Body of pancreas (tissue), 4 donors: ENCODE measurements at regions not wholly inside any gene's neighbourhood (a gene's known extent, or its start where the extent isn't known, plus 50 kb on each side); places are given as distances from the start of the nearest gene placed in this dataset.

Experiments
- ATAC-seq: fragments of 150-250 bp; one replicate; pipeline ENCODE4 v1.9.1; 2016
- DNase-seq, 4 donors: peaks; one replicate each; pipeline ENCODE4 v3.0.0-alpha.2; 2019
- H3K27ac ChIP-seq, 4 donors: fragments of 200-600 bp; sonication (generic); 1 replicate in 3 of 4; 2 replicates in 1 of 4; pipeline versions ENCODE4 v1.5.1 to v1.6.1; 2016 to 2019; ENCODE audit warnings: mild to moderate bottlenecking in 1 of 4, mixed read lengths in 1 of 4, moderate library complexity in 1 of 4
- H3K27me3 ChIP-seq, 2 donors: fragments of 200-600 bp; sonication (generic); one replicate each; pipeline ENCODE4 v1.6.0; 2016; ENCODE audit warnings: mild to moderate bottlenecking in 1 of 2
- H3K36me3 ChIP-seq, 2 donors: fragments of 200-600 bp; sonication (generic); replicated peaks in 1 of 2; 2 replicates each; pipeline ENCODE4 v1.5.1; 2016; ENCODE audit warnings: low read depth in 2 of 2; ENCODE audit not compliant: insufficient read depth in 1 of 2
- H3K4me1 ChIP-seq: fragments of 200-600 bp; sonication (generic); one replicate; pipeline ENCODE4 v1.6.0; 2016
- H3K4me3 ChIP-seq, 2 donors: fragments of 200-600 bp; sonication (generic); 1 replicate in 1 of 2; 2 replicates in 1 of 2; pipeline ENCODE4 v1.5.1; 2016 to 2019
- H3K9me3 ChIP-seq, 3 donors: fragments of 200-600 bp; sonication (generic); 1 replicate in 2 of 3; 2 replicates in 1 of 3; pipeline ENCODE4 v1.5.1; 2016
- CTCF ChIP-seq, 7 experiments: fragments of 450-650 bp in 4 of 7; fragments of 200-600 bp in 3 of 7; sonication (generic) in 3 of 7; IDR thresholded peaks; one replicate each; pipeline ENCODE4 v1.5.1; 2016 to 2019; ENCODE audit warnings: antibody characterized with exemption in 7 of 7
- POLR2A ChIP-seq, 3 donors: fragments of 450-650 bp; IDR thresholded peaks; one replicate each; pipeline ENCODE4 v1.6.1; 2016; ENCODE audit warnings: antibody characterized with exemption in 3 of 3, mild to moderate bottlenecking in 2 of 3
- WGBS, 2 donors: methylation state at CpG; one replicate each; pipeline ENCODE4 v1.1.5; 2017; 5-methylcytosine and 5-hydroxymethylcytosine counted together
- intact Hi-C: fragments of 100-400 bp; cut with DNase I; formaldehyde crosslinking; loops from one replicate; pipeline ENCODE4 v1.15.1; 2023

GRCh38 chr4:136583567-136583966 lies 948.7 kb downstream of the PCDH18 start:
- no peak for ATAC-seq
- TF ChIP-seq CTCF (IDR thresholded peaks at IDR 0.05) = no peak
- no peak for TF ChIP-seq POLR2A (IDR thresholded peaks at IDR 0.05)
- DNase-seq = no peak
- Histone ChIP-seq H3K4me1 (no peaks in the 10 kb centered on the region), H3K36me3 (no peaks in the 10 kb centered on the region), H3K9me3 (no peaks in the 10 kb centered on the region), H3K27ac (no peak overlapping the region), H3K27me3 (no peaks in the 10 kb centered on the region), H3K4me3 (no peak overlapping the region)
- WGBS, 2 donors = 69 to 86% methylated on average over 1 of the region's 1 CpG
- intact Hi-C loops = no loop called here

DNA sequence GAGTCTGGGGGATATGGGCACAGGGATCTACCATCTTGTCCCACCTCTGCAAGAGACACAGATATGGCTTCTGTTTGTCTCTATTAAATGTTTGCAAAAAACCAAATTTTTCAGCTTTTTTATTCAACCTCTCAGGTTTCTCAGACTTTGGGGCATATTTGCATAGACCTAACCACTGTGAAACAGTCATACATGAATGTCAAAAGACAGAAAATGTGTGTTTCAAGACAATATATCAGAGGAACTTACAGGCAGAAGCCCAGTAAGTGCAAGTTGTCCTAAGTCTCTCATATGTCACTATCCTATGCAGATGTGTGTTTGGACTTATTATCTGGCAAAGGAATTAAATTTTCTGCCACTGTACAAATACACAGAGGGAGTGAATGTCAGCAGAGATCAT lies 951.2 kb downstream of the PCDH18 start:
- no peaks in the 10 kb centered on the region for H3K36me3 ChIP-seq
- ATAC-seq = no peak

GRCh38 chr4:136575146-136575545 lies 957.1 kb downstream of the PCDH18 start:
- Histone ChIP-seq H3K4me1 (no peaks in the 10 kb centered on the region), H3K4me3 (no peak overlapping the region), H3K36me3 (no peaks in the 10 kb centered on the region), H3K27ac (no peak overlapping the region), H3K9me3 (no peaks in the 10 kb centered on the region), H3K27me3 (no peaks in the 10 kb centered on the region)
- ATAC-seq = no peak
- no peak for DNase-seq
- intact Hi-C loops = no loop called here
- TF ChIP-seq POLR2A (IDR thresholded peaks at IDR 0.05) = no peak
- no peak for TF ChIP-seq CTCF (IDR thresholded peaks at IDR 0.05)

More for the DNA sequence above, 951.2 kb downstream of the PCDH18 start:
- no peak overlapping the region for H3K27ac ChIP-seq
- H3K4me1 ChIP-seq = no peaks in the 10 kb centered on the region
- TF ChIP-seq POLR2A (IDR thresholded peaks at IDR 0.05) = no peak
- TF ChIP-seq CTCF (IDR thresholded peaks at IDR 0.05) = no peak
- intact Hi-C loops = no loop called here
- no peaks in the 10 kb centered on the region for H3K9me3 ChIP-seq
- H3K4me3 ChIP-seq = no peak overlapping the region
- no peaks in the 10 kb centered on the region for H3K27me3 ChIP-seq
- DNase-seq = no peak

GRCh38 chr4:136573460-136573859 lies 958.8 kb downstream of the PCDH18 start:
- WGBS, 2 donors = 31 to 45% methylated on average over 4 of the region's 4 CpGs
- no peaks in the 10 kb centered on the region for H3K27me3 ChIP-seq
- H3K4me3 ChIP-seq = no peak overlapping the region
- intact Hi-C loops = no loop called here
- no peaks in the 10 kb centered on the region for H3K9me3 ChIP-seq
- H3K27ac ChIP-seq = no peak overlapping the region
- H3K4me1 ChIP-seq = no peaks in the 10 kb centered on the region
- DNase-seq (no peak), ATAC-seq (no peak)
- H3K36me3 ChIP-seq = no peaks in the 10 kb centered on the region
- TF ChIP-seq CTCF (IDR thresholded peaks at IDR 0.05) (no peak), POLR2A (IDR thresholded peaks at IDR 0.05) (no peak)

DNA sequence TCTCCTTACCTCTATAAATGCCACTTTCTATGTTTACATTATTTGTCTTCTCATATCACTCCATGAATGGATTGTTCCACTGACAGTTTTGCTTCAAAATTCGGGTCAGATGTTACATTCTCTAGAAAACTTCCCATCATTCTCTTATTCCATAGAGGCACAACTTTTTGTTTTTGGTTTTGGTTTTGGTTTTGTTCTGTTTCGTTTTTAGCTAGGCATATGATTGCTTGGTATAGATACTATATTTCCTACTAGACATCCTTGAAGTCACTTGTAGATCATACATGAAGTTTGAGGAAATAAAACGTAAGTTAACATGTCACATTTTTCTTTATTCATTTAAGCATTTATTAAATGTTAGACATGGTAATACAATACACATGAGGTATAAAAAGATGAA lies 961.0 kb downstream of the PCDH18 start:
- no peaks in the 10 kb centered on the region for H3K9me3 ChIP-seq
- DNase-seq (no peak), ATAC-seq (no peak)
- intact Hi-C loops = no loop called here
- 25 to 33% methylated on average over 3 of the region's 3 CpGs for WGBS, 2 donors
- no peaks in the 10 kb centered on the region for H3K4me1 ChIP-seq
- H3K36me3 ChIP-seq = no peaks in the 10 kb centered on the region
- no peak for TF ChIP-seq POLR2A (IDR thresholded peaks at IDR 0.05)
- TF ChIP-seq CTCF (IDR thresholded peaks at IDR 0.05) = no peak
- no peak overlapping the region for H3K27ac ChIP-seq
- no peaks in the 10 kb centered on the region for H3K27me3 ChIP-seq
- H3K4me3 ChIP-seq = no peak overlapping the region
